ENCODE measurements at regions not wholly inside any gene's neighbourhood (a gene's known extent, or its start where the extent isn't known, plus 50 kb on each side); places are given as distances from the start of the nearest gene placed in this dataset.

DNA sequence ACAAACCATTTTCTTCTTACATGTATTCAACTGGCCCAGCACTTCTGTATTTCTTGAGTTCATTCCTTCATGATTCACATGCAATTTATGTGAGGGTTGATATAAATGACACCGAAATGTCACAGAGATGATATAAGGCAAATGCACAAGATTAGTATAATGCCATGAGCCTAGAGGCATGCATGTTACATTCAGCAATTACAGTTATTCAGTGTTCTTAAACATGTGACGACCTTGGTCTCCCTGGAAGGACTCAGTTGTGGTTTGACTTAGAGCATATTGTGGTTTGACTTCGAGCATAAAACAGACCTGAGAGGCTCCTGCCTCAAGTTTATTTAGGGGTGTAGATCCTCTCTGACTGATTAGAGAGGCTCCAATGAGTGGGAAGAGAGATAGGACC, 752.1 kb upstream of the POM121L12 start:
- no peak for DNase-seq (ENCODE audit: low read depth in 1 of 2, low spot score in 1 of 2)

DNA sequence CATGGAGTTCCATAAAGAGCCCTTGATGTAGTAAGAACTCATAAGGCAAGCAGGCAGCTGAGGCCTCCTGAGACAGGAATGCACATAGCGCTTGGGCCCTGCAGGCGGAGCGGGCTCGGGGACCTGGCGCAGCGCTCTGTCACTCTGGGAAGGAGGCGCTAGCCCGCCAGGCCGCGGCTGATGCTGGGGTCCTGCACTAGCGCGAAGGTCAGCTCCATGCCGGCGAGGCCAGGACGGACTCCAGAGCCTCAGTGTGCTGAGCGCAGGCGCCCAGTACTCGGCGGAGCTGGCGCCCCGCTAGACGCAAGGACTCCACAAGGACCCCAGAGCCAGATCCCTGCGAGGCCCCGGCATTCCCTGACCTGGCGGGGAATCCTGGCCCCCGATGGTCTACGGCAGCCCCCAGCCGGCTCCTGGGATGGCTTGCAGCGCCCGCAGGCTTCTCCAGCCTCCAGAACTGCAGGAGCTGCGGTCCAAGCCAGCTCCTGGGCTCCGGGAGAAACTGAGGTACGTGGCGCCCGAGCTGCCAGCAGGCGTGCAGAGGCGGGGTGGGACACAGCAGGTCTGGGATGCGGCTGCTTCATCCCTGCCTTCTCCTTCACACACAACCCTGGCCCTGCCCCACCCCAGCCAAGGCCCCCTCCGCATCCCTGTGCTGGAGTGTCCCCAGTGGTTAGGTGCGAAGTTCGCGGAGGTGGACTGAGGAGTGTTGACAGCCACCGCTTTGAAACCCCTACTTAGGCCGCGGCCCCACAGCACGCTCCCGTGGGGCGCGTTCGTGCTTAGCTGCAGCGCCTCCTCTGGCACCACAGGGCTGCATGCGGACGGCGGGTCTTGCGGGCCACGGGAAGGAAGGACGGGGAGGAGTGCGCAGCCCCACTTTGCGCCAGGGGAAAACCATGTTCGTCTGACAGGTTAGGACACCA, 761.5 kb upstream of the POM121L12 start:
- DNase-seq (ENCODE audit: low read depth in 1 of 2, low spot score in 1 of 2) = no peak

DNA sequence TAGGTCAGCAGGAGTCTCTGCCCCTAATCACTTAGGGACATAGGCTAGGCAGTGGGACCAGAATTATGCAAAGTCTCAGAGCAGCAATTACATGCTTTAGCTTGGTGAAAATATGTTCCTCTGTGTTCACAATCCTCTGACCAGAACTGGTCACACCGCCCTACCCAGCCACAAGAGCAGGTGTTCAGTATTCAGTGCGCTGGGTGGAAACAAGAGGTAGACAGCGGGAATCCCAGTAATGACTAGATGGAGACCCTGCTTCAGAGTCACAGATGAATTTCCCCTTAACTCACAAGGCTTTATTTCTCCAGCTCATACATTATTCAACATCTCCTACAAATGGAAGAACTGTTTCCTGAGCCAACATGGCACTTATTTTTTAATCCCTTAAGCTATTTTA, 763.7 kb upstream of the POM121L12 start:
- DNase-seq (ENCODE audit: low read depth in 1 of 2, low spot score in 1 of 2) = no peak

DNA sequence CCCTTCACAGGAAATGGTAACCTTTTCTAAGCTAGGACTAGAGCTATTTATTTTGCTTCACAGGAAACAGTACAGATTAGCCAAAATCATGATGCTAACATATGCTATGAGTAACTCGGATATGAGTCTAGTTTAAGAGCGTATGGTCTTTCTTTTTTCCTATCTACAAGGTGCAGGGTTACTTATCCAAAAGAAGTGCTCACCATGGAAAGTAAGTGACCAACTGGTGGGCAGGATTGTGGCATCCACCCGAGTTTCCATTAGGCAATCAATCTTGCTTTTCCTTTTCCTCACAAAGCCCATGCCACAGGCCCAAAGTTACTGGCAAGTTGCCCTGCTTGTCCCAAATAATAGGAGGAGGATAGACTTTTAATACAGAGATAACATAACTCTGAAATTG, 765.1 kb upstream of the POM121L12 start:
- DNase-seq (ENCODE audit: low read depth in 1 of 2, low spot score in 1 of 2) = no peak

DNA sequence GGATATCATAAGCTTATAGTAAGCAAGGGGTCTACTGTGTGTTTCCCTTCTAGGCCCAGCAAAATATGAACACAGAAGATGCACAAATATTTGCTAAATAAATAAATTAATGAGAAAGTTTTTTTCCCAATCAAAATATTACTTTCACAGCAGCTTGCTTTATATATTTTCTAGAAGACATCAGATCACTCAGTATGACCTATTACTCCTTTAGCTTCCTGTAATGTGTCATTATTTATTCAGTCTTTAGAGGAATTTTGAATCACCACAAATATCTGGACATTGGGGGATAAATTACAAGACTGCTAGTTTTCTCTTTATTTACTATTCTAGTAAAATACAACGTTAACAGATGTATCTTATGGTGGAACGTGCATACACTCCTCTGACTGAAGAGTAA, 765.8 kb upstream of the POM121L12 start:
- DNase-seq (ENCODE audit: low read depth in 1 of 2, low spot score in 1 of 2) = no peak

DNA sequence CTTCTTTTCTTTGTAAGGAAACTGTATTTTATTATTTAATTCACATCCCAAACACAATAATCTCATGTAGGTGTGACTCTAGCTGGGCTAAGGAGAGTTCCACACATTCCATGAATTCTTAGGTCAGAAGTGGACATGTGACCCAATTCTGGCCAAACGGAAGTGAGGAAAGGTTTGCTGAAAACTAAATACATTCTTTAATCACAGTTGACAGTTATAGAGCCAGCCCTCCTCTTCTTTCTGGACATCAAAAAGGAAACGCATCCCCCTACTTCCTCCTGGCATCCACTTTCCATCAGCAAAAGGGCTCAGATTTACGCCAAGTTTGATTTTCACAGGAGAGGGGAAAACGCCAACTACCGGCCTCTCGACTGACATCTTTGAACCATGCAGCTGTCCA, 774.4 kb upstream of the POM121L12 start:
- DNase-seq (ENCODE audit: low read depth in 1 of 2, low spot score in 1 of 2) = no peak

DNA sequence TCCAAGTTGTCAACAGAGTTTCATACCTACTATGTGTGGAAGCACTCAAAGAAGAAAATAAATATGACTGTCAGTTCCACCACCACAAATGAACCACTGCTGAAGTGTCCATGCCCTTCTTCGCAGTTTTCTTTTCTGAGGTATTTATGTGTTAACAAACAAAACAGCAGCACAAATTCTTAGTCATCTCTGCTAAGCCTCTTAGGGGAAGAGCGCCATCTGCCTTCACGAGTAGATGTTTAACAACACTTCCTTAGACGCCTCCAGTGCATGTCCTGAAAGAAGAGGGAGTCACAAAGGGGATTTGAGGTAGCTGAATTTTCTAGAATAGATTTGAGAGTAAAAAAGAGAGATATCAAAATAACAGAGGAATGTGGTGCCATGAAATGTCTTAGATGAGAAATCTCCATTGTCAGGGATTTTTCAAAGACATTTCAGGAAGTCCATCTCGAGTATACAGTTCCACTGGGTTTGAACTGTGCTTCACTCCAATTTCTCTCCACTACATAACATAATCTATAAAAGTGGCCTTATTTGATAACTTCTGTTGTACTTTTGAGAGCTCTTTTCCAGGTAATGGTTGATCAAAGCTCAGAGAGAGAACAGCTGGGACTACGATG, 775.3 kb upstream of the POM121L12 start:
- DNase-seq (ENCODE audit: low read depth in 1 of 2, low spot score in 1 of 2) = no peak

DNA sequence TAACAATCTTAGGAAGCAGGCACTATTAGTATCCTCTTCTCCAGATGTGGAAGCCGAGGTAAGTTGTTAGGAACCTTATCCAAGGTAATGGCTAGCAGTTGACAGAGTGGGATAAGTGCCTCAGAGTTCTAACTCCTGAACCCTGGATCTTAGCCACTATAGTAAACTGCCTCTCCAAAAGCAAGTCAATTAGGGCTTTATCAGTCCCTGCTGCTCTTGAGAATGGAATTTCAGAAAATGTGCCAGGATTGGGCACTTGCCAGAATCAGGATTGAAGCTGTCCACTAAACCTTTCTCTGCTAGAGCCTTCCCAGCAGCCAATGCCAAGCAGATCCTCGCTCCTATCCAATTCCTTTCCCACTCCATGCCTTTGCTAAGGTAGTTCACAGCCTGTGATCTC, 777.5 kb upstream of the POM121L12 start:
- DNase-seq (ENCODE audit: low read depth in 1 of 2, low spot score in 1 of 2) = no peak

DNA sequence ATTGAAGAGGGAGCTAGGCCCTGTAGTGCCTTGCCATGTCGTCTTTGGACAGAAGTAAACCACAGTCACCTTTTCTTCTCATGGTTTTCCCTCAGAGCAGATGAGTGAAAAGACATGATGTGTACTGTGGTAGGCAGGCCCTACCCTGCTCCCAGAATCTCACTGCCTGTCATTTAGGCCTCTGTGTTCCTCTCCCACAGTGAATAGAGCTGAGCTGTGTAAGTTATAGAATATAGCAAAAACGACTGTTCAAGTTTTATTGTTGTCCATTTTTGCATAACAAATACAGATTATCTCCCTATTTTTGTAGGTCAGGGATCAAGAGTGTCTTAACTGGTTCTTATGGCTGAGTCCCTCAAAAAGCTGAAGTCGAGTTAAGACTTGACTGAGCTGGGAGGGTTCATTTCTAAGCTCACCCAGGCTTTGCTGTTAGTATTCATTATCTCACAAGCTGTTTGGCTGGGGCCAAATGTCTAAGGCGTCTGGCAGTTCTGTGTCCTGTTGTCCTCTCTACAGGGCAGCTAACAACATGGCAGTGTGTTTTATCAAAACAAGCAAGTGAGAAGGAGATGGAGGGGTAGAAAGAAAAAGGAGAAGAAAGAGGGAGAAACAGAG, 780.9 kb upstream of the POM121L12 start:
- DNase-seq (ENCODE audit: low read depth in 1 of 2, low spot score in 1 of 2) = no peak

DNA sequence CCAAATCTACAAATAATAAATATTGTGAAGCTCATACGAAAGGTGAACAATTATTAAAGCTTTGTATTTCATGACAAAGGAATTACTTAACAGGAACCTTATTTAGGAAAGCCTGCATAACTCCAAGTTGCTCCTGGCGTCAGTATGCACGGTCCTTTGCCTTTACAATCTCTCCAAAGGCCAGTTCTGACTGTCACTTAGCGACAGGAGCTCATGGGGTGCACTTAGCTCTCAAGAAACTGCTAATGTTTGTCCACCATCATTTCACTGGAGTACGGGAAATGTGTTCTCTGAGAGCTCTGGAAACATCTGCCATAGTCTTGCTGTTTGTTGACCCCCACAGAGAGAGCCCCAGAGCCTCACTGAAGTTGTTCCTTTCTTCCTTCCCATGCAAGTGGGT, 781.5 kb upstream of the POM121L12 start:
- no peak for DNase-seq (ENCODE audit: low read depth in 1 of 2, low spot score in 1 of 2)

DNA sequence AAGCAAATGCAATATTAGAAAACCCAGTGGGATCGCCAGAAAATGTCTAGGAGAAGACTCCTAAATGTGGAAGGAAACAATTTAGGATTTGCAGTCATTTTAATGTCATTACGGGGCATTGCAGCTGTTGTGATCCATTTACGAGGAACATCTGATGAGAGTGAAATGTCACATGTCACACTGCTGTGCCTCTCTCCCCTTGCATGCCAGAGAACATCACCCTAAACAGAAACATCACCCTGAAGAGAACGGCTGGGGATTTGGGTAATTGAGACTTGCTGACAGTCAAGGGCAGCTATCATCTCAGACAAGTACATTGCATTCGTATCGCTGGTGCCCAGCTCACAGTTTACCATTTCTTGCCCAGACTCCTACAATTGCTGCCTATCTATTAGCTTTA, 785.7 kb upstream of the POM121L12 start:
- no peak for DNase-seq (ENCODE audit: low read depth in 1 of 2, low spot score in 1 of 2)

DNA sequence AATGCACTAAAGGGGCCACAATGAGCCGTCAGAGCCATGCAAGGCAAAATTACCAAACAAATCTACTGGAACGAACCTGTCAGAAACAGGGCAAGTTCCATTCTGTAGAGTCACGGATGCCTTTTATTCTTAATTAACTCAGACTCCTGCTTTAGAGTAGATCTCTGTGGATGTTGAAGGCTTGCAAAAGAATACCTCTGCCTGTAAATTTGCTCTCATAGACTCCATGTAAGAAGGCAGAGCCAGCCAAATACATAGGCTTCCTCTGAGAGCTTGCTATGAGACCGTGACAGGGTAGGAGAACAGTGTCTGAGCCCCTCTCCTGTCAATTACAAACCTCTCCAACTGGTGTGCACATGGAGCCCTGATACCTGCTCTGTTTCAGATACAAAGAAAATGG, 787.9 kb upstream of the POM121L12 start:
- DNase-seq (ENCODE audit: low read depth in 1 of 2, low spot score in 1 of 2) = no peak

DNA sequence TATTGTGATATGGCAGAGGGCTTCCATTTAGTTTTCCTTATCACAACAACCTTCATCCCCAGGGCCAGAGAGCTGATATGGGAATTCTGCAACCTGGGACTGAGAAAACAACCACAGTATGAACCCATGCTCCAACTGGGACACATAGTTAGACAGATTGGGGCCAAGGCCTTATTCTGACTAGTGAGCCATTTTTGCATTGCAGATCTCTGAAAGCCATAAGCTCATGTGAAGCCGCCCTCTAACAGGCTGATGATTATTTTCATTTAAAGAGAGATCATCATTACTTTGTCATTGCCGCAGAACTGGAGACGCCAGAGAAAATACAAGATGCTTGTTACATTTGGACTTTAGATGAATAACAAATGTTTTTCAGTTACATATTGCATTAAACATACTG, 791.7 kb upstream of the POM121L12 start:
- DNase-seq (ENCODE audit: low read depth in 1 of 2, low spot score in 1 of 2) = no peak

DNA sequence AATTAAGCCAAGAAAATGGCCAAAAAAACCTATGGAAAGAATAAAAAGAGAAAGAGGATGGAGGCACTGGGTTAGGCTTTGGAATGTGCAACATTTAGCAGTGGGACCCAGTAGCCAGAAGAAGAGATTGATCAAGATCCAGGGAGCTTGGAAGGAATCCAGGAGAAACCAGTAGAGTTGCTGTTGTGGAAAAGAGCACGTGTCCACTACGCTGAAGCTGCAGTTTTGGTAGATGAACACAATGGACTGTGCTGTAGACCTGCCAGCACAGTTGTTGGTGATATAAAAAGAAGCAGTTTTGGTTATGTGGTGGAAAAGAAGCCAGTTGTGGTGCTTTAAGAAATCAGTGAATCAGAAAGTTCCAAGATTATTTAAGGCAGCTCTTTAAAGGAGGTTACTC, 802.2 kb upstream of the POM121L12 start:
- no peak for DNase-seq (ENCODE audit: low read depth in 1 of 2, low spot score in 1 of 2)

DNA sequence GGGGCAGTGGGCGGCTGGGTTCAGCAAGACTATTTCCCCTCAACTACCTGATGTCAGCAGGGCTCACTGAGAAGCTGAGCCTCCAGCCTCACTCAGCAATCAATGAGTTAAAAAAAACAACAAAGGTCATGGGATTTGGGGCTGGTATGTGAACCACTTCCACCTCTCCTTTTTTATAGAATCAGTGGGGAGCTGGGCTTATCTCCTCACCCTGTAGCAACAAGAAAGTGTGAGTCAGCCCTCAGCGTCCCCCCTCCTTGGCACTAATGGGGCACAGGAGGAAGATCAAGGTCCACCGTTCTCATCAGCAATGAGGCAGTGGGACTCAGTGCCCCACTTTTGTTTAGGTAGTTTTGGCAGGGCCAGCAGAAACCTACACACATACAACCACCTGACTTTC, 823.5 kb upstream of the POM121L12 start:
- DNase-seq (ENCODE audit: low read depth in 1 of 2, low spot score in 1 of 2) = no peak

DNA sequence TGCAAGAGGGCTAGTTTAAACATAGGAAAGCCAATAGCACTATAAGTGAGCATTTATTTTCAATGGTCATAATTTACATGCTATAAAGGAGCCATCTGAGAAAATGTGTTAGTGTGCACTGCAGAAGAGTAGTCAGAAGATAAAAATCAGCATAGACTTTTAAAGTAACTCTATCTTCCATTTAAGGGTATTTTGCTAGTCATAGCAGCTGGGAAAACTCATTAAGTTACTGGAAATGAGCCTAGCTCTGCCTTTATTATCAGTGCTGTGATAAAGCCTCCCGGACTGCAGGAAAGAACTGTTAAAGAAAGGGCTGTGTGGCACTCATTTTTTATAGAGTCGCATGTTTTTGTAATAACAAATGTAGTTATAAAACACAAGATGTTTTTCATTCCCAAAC, 825.8 kb upstream of the POM121L12 start:
- DNase-seq (ENCODE audit: low read depth in 1 of 2, low spot score in 1 of 2) = no peak

DNA sequence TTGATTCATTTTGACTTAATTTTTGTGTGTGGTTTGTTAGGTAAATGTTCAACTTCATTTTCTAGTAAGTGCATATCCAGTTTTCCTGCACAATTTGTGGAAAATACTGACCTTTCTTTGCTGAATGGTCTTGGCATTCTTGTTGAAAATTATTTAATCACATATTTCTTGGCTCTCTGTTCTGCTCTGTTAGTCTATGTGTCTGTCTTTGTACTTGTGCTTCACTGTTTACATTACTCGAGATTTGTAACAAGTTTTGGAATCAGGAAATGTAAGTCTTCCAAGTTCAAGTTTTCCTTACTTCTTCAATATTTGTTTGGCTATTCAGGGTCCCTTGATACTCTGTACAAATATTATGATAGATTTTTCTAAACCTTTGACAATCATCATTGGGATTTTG, 838.2 kb upstream of the POM121L12 start:
- no peak for DNase-seq (ENCODE audit: low read depth in 1 of 2, low spot score in 1 of 2)

DNA sequence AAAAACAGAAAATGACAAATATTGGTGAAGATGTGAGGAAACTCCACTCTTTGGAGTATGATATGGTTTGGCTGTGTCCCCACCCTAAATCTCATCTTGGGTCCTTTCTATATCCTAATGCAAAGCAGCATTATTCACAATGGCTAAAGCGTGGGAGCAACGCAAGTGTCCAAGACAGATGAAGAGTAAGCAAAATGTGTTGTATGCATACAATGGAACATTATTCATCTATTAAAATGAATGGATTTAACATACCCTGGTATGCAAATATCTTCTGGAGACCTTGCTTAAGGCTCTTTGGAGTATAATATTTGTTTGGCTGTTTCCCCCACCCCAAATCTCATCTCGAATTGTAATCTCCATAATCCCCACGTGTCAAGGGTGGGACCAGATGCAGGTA, 839.8 kb upstream of the POM121L12 start:
- no peak for DNase-seq (ENCODE audit: low read depth in 1 of 2, low spot score in 1 of 2)

DNA sequence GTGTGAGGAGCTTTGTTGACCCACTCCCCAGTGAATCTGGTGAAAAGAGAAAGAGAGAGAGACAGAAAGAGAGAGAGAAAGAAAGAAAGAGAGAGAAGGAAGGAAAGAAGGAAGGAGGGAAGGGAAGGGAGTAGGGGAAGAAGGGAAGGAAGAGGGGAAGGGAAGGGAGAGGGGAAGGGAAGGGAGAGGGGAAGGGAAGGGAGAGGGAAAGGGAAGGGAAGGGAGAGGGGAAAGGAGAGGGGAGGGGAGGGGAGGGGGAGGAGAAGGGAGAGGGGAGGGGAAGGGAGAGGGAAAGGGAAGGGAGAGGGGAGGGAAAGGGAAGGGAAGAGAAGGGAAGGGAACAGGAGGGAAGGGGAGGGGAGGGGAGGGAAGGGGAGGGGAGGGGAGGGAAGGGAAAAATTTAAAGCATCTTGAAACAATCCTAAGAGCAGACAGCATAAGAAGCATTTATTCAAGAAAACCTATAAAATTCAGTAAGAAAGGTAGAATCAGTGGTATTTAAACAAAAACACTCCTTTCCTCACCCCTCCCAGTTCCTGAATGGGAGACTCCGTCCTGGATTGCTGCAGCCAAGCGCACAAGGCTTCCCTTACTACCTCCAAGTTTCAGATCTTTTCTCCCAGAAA, 846.2 kb upstream of the POM121L12 start:
- no peak for DNase-seq (ENCODE audit: low read depth in 1 of 2, low spot score in 1 of 2)

DNA sequence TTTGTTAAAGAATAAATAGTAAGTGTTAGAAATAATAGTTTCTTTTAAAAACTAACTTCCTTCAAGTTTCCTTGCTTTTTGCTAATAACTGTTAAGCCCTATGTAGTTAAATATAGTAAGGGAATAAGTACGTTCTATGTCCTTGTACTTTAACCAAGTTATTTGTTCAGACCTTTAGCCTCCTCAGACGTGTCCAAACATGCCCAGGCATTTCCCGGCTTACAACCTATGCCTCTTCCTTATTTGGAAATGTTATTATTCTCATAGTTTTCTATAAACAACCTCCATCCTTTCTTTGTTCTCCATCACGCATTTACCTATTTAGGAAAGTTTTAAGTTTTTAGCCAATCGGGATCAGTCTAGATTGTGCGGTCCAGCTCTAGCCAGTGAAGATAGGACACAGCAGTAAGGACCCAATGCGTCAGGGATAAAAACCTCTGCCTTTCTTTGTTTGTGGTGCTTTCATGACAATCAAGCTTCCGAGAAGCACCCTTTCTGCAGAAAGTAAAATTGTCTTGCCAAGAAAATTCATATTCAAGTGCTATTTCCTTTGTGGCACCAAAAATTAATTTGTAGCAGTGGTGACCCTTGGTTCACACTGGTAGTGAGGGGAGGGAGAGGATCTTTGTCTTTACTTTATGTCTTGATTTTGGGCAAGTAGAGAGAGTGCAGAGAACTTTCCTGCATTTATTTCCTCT, 851.3 kb upstream of the POM121L12 start:
- no peak for DNase-seq (ENCODE audit: low read depth in 1 of 2, low spot score in 1 of 2)

DNA sequence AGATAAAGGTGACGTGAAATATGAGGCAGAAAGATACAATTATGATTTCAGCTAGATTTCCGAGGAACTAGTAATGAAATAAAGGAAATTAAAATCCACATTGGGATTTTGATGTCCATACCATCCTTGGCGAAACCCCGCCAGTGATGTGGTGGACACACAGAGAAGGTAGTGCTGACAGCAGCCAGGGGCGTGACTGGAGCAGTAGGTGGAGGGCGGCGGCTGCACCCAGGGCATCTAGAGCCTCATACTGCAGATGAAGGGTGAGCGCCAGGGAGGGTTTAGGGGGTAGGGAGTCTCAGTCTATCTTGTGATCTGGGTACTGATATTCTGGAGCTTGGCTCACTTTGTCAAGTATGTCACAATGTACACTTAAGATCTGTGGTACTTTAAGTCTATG, 855.5 kb upstream of the POM121L12 start:
- DNase-seq (ENCODE audit: low read depth in 1 of 2, low spot score in 1 of 2) = no peak
